ENCODE measurements at regions not wholly inside any gene's neighbourhood (a gene's known extent, or its start where the extent isn't known, plus 50 kb on each side); places are given as distances from the start of the nearest gene placed in this dataset.

GRCh38 chr5:7072188-7072587 lies 323.8 kb upstream of the ADCY2 start:
- Histone ChIP-seq H3K4me3 (ENCODE audit: low read depth in 1 of 2, low read length in 1 of 2) (no peak overlapping the region), H3K27me3 (no peaks in the 10 kb centered on the region), H3K27ac (no peak overlapping the region), H3K9me3 (no peaks in the 10 kb centered on the region), H3K36me3 (no peaks in the 10 kb centered on the region), H3K4me1 (ENCODE audit: control insufficient read depth in 1 of 2, insufficient read depth in 1 of 2, low read depth in 1 of 2, low read length in 1 of 2) (no peaks in the 10 kb centered on the region)
- TF ChIP-seq, protein P1, sequence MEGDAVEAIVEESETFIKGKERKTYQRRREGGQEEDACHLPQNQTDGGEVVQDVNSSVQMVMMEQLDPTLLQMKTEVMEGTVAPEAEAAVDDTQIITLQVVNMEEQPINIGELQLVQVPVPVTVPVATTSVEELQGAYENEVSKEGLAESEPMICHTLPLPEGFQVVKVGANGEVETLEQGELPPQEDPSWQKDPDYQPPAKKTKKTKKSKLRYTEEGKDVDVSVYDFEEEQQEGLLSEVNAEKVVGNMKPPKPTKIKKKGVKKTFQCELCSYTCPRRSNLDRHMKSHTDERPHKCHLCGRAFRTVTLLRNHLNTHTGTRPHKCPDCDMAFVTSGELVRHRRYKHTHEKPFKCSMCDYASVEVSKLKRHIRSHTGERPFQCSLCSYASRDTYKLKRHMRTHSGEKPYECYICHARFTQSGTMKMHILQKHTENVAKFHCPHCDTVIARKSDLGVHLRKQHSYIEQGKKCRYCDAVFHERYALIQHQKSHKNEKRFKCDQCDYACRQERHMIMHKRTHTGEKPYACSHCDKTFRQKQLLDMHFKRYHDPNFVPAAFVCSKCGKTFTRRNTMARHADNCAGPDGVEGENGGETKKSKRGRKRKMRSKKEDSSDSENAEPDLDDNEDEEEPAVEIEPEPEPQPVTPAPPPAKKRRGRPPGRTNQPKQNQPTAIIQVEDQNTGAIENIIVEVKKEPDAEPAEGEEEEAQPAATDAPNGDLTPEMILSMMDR (IDR thresholded peaks at IDR 0.05): no peak

DNA sequence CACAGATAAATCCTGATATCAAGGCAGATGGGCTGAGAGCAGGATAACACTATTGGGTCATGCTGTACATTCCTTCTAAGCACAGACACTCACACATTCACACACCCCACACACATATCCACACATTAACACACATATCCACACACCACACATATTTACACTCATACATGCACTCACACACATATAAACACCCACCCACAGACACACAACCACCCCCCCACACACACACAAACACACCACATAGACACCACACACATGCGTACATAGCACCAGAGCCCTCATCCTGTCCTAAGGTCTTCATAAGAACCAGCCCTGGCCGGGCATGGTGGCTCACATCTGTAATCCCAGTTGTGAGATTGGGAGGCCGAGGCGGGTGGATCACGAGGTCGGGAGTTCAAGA lies 322.3 kb upstream of the ADCY2 start:
- no peaks in the 10 kb centered on the region for H3K27me3 ChIP-seq
- TF ChIP-seq, protein P1 (IDR thresholded peaks at IDR 0.05): no peak
- H3K4me3 ChIP-seq (ENCODE audit: low read depth in 1 of 2, low read length in 1 of 2): no peak overlapping the region
- no peaks in the 10 kb centered on the region for H3K4me1 ChIP-seq (ENCODE audit: control insufficient read depth in 1 of 2, insufficient read depth in 1 of 2, low read depth in 1 of 2, low read length in 1 of 2)
- H3K9me3 ChIP-seq: no peaks in the 10 kb centered on the region
- no peak overlapping the region for H3K27ac ChIP-seq
- H3K36me3 ChIP-seq: no peaks in the 10 kb centered on the region

DNA sequence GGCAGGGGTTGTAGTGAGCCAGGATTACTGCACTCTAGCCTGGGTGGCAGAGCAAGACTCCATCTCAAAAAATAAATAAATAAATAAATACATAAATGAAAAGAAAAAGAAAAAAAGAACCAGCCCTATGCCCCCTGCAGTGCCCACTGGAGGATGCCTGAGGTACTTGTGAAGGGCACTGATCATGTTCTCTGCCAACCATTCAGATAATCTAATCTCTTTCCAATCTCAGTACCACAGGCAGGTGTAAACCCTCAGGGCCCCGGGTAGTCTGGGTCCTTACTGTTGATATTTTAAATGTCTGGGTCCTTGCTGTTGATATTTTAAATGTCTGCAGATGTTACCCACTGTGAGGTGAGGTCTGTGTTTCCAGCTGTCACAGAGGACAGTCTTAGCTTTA lies 321.8 kb upstream of the ADCY2 start:
- TF ChIP-seq, protein P1 (IDR thresholded peaks at IDR 0.05): no peak
- no peaks in the 10 kb centered on the region for H3K4me1 ChIP-seq (ENCODE audit: control insufficient read depth in 1 of 2, insufficient read depth in 1 of 2, low read depth in 1 of 2, low read length in 1 of 2)
- no peak overlapping the region for H3K4me3 ChIP-seq (ENCODE audit: low read depth in 1 of 2, low read length in 1 of 2)
- H3K27ac ChIP-seq: no peak overlapping the region
- H3K36me3 ChIP-seq: no peaks in the 10 kb centered on the region
- H3K9me3 ChIP-seq: no peaks in the 10 kb centered on the region
- no peaks in the 10 kb centered on the region for H3K27me3 ChIP-seq

- Histone ChIP-seq H3K36me3 (no peaks in the 10 kb centered on the region), H3K4me1 (ENCODE audit: control insufficient read depth in 1 of 2, insufficient read depth in 1 of 2, low read depth in 1 of 2, low read length in 1 of 2) (no peaks in the 10 kb centered on the region), H3K27me3 (no peaks in the 10 kb centered on the region), H3K9me3 (no peaks in the 10 kb centered on the region), H3K4me3 (ENCODE audit: low read depth in 1 of 2, low read length in 1 of 2) (no peak overlapping the region), H3K27ac (no peak overlapping the region)
- TF ChIP-seq, protein P1 (IDR thresholded peaks at IDR 0.05): no peak
Observed at GRCh38 chr5:7075470-7075869, 320.5 kb upstream of the ADCY2 start.

- Histone ChIP-seq H3K4me3 (ENCODE audit: low read depth in 1 of 2, low read length in 1 of 2) (no peak overlapping the region), H3K27ac (no peak overlapping the region), H3K36me3 (no peaks in the 10 kb centered on the region), H3K27me3 (no peaks in the 10 kb centered on the region), H3K9me3 (no peaks in the 10 kb centered on the region), H3K4me1 (ENCODE audit: control insufficient read depth in 1 of 2, insufficient read depth in 1 of 2, low read depth in 1 of 2, low read length in 1 of 2) (no peaks in the 10 kb centered on the region)
- TF ChIP-seq, protein P1 (IDR thresholded peaks at IDR 0.05): no peak
Observed at GRCh38 chr5:7078101-7078500, 317.8 kb upstream of the ADCY2 start.

DNA sequence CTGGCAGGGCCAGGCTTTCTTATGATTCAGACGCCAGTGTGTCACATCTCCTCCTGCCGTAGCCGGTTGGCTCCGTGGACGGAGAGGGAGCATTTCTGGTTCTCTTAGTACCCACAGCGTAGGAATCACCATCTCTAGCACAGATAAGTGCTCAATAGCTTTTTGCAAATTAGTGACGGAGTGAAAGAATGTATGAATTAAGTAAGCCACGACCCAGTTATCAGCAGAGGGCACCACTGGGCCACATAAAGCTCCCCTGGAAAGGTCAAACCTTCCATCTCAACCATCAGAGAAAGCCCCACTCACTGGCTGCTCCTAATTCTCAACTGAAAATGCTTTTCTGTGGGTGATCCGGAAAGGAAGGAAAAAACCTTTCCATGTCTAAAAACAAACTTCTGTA lies 317.0 kb upstream of the ADCY2 start:
- H3K36me3 ChIP-seq: no peaks in the 10 kb centered on the region
- H3K9me3 ChIP-seq: no peaks in the 10 kb centered on the region
- no peak overlapping the region for H3K27ac ChIP-seq
- no peak overlapping the region for H3K4me3 ChIP-seq (ENCODE audit: low read depth in 1 of 2, low read length in 1 of 2)
- TF ChIP-seq, protein P1 (IDR thresholded peaks at IDR 0.05): no peak
- H3K27me3 ChIP-seq: no peaks in the 10 kb centered on the region
- no peaks in the 10 kb centered on the region for H3K4me1 ChIP-seq (ENCODE audit: control insufficient read depth in 1 of 2, insufficient read depth in 1 of 2, low read depth in 1 of 2, low read length in 1 of 2)

Data from neutrophil (primary cell).